A549 (cell line): ENCODE measurements at regions not wholly inside any gene's neighbourhood (a gene's known extent, or its start where the extent isn't known, plus 50 kb on each side); places are given as distances from the start of the nearest gene placed in this dataset.
"Not testable (repeated sequence)": the region's sequence is repeated elsewhere in the genome, so short reads cannot be mapped to it uniquely, and the experiment has no call there.

Source experiments
- ATAC-seq, 2 experiments: fragments of 200-7000 bp in 1 of 2; fragments of >200 bp in 1 of 2; cut with Nextera tagmentation in 1 of 2; cut with Tn5 transposase in 1 of 2; 3 replicates each; pipeline versions ENCODE4 v1.8.0 to v1.9.1; 2018 to 2020; ENCODE audit warnings: mild to moderate bottlenecking in 1 of 2, moderate library complexity in 1 of 2
- CTCF ChIA-PET: fragments of 300-600 bp; sonication (Branson Sonifier 250); formaldehyde crosslinking; extraction: SDS; loops from one replicate; lab custom pipeline; 2021; ENCODE audit warnings: antibody characterized with exemption, inconsistent platforms; lab: Yijun Ruan, JAX
- POLR2A ChIA-PET: fragments of 350-600 bp; formaldehyde crosslinking; extraction: SDS; loops from one replicate; lab custom pipeline; 2021; ENCODE audit warnings: antibody characterized with exemption, inconsistent platforms; lab: Yijun Ruan, JAX
- DNase-seq, 2 experiments: peaks; one replicate each; pipeline versions ENCODE4 v3.0.0 to v3.0.0-alpha.2; 2011 to 2016; ENCODE audit warnings: low read depth in 1 of 2, low spot score in 1 of 2
- FAIRE-seq: peaks from 2 replicates; lab custom pipeline; 2011; peaks lifted over from hg19 to GRCh38; lab: Jason Lieb, UNC
- H3K27ac ChIP-seq, 2 experiments: fragments of >200 bp; sonication (Bioruptor Twin); formaldehyde crosslinking; 3 replicates each; pipeline ENCODE4 v1.5.1; 2016 to 2017
- H3K4me1 ChIP-seq: fragments of >200 bp; sonication (Bioruptor Twin); formaldehyde crosslinking; 3 replicates; pipeline ENCODE4 v1.6.1; 2016
- H3K4me2 ChIP-seq: fragments of >200 bp; sonication (Bioruptor Twin); formaldehyde crosslinking; 3 replicates; pipeline ENCODE4 v1.6.1; 2016
- H3K4me3 ChIP-seq: fragments of >200 bp; sonication (Bioruptor Twin); formaldehyde crosslinking; 3 replicates; pipeline ENCODE4 v1.5.1; 2016
- H3K9me3 ChIP-seq: fragments of >200 bp; sonication (Bioruptor Twin); formaldehyde crosslinking; 3 replicates; pipeline ENCODE4 v1.6.1; 2016
- ATOH8 ChIP-seq: fragments of 250-450 bp; sonication (Bioruptor Pico); IDR thresholded peaks from 2 replicates; pipeline ENCODE4 v1.5.0; 2020; ENCODE audit warnings: low read depth, mild to moderate bottlenecking, moderate library complexity
- BCL3 ChIP-seq: fragments of >200 bp; sonication (Bioruptor Twin); formaldehyde crosslinking; IDR thresholded peaks from 3 replicates; pipeline ENCODE4 v1.6.1; 2016
- BHLHE40 ChIP-seq: IDR thresholded peaks from 2 replicates; pipeline ENCODE4 v1.6.1; 2012; ENCODE audit warnings: low read depth, low read length, inconsistent platforms
- CBX8 ChIP-seq: fragments of 200-600 bp; sonication (generic); IDR thresholded peaks from 2 replicates; pipeline ENCODE4 v1.6.1; 2016
- EHF ChIP-seq: fragments of 250-450 bp; sonication (Bioruptor Pico); IDR thresholded peaks from 2 replicates; pipeline ENCODE4 v1.5.0; 2020; ENCODE audit warnings: mild to moderate bottlenecking
- EHMT2 ChIP-seq: fragments of 200-600 bp; sonication (generic); IDR thresholded peaks from 2 replicates; pipeline ENCODE4 v1.6.1; 2016; ENCODE audit warnings: antibody characterized with exemption, low read depth, mild to moderate bottlenecking, moderate library complexity
- ELK1 ChIP-seq: fragments of 150-350 bp; IDR thresholded peaks from 2 replicates; pipeline ENCODE4 v1.6.1; 2014; ENCODE audit warnings: low read depth, mild to moderate bottlenecking, low read length
- ESRRA ChIP-seq: fragments of 150-350 bp; IDR thresholded peaks from 2 replicates; pipeline ENCODE4 v1.6.1; 2014; ENCODE audit warnings: mild to moderate bottlenecking, low read length, borderline replicate concordance
- GATA3 ChIP-seq: IDR thresholded peaks from 2 replicates; pipeline ENCODE4 v1.6.1; 2012; ENCODE audit warnings: borderline replicate concordance
- HDAC2 ChIP-seq: fragments of 200-600 bp; sonication (generic); IDR thresholded peaks from 2 replicates; pipeline ENCODE4 v1.6.1; 2016
- HES2 ChIP-seq: fragments of >200 bp; sonication (Bioruptor Twin); formaldehyde crosslinking; IDR thresholded peaks from 2 replicates; pipeline ENCODE4 v1.6.1; 2016
- HEYL ChIP-seq: fragments of 250-450 bp; sonication (Bioruptor Pico); IDR thresholded peaks from 2 replicates; pipeline ENCODE4 v1.8.0; 2021; ENCODE audit warnings: mild to moderate bottlenecking, moderate library complexity
- HOXA7 ChIP-seq: fragments of 250-450 bp; sonication (Bioruptor Pico); IDR thresholded peaks from 2 replicates; pipeline ENCODE4 v1.5.0; 2020; ENCODE audit warnings: mild to moderate bottlenecking, moderate library complexity
- HOXB5 ChIP-seq: fragments of 250-450 bp; sonication (Bioruptor Pico); IDR thresholded peaks from 2 replicates; pipeline ENCODE4 v1.5.0; 2020; ENCODE audit warnings: mild to moderate bottlenecking, moderate library complexity
- JUN ChIP-seq, 2 experiments: fragments of >200 bp; sonication (Bioruptor Twin); formaldehyde crosslinking; IDR thresholded peaks; 2 replicates in 1 of 2; 3 replicates in 1 of 2; pipeline ENCODE4 v1.6.1; 2016 to 2017
- KDM5A ChIP-seq: fragments of 200-600 bp; sonication (generic); IDR thresholded peaks from 2 replicates; pipeline ENCODE4 v1.6.1; 2016; ENCODE audit warnings: antibody characterized with exemption, mild to moderate bottlenecking
- MAX ChIP-seq: IDR thresholded peaks from 2 replicates; pipeline ENCODE4 v1.6.1; 2012
- NPAS2 ChIP-seq: fragments of 250-450 bp; sonication (Bioruptor Pico); IDR thresholded peaks from 2 replicates; pipeline ENCODE4 v1.8.0; 2022; ENCODE audit warnings: mild to moderate bottlenecking, moderate library complexity, borderline replicate concordance
- PBX3 ChIP-seq: IDR thresholded peaks from 2 replicates; pipeline ENCODE4 v1.6.1; 2012
- POLR2A ChIP-seq: IDR thresholded peaks from 2 replicates; pipeline ENCODE4 v1.6.1; 2012; ENCODE audit warnings: mild to moderate bottlenecking, low read length
- POLR2AphosphoS2 ChIP-seq: conservative IDR thresholded peaks from 2 replicates; pipeline ENCODE4 v1.6.1; 2012; ENCODE audit warnings: low read length, improper control_type of control experiment, inconsistent platforms
- RFX5 ChIP-seq: fragments of 450-650 bp; IDR thresholded peaks from 2 replicates; pipeline ENCODE4 v1.7.1; 2014; ENCODE audit warnings: antibody characterized with exemption, mild to moderate bottlenecking, moderate library complexity
- SMC3 ChIP-seq: fragments of >200 bp; sonication (Bioruptor Twin); formaldehyde crosslinking; IDR thresholded peaks from 3 replicates; pipeline ENCODE4 v1.6.1; 2018; ENCODE audit warnings: inconsistent platforms
- SREBF2 ChIP-seq: fragments of 450-650 bp; IDR thresholded peaks from 2 replicates; pipeline ENCODE4 v1.6.1; 2014; ENCODE audit warnings: mild to moderate bottlenecking, moderate library complexity
- TFCP2L1 ChIP-seq: fragments of 250-450 bp; sonication (Bioruptor Pico); IDR thresholded peaks from 2 replicates; pipeline ENCODE4 v1.5.0; 2021; ENCODE audit warnings: mild to moderate bottlenecking
- TP53 ChIP-seq: fragments of 250-450 bp; sonication (Bioruptor Pico); IDR thresholded peaks from 2 replicates; pipeline ENCODE4 v1.5.0; 2021; ENCODE audit warnings: mild to moderate bottlenecking, moderate library complexity
- USF2 ChIP-seq: fragments of 450-650 bp; IDR thresholded peaks from 2 replicates; pipeline ENCODE4 v1.6.1; 2014; ENCODE audit warnings: antibody characterized with exemption
- ZC3H11A ChIP-seq: fragments of 450-650 bp; IDR thresholded peaks from 2 replicates; pipeline ENCODE4 v1.6.1; 2014; ENCODE audit warnings: antibody characterized with exemption, mild to moderate bottlenecking
- ZNF302 ChIP-seq: fragments of 250-450 bp; sonication (Bioruptor Pico); IDR thresholded peaks from 2 replicates; pipeline ENCODE4 v1.9.0; 2021; ENCODE audit warnings: inconsistent platforms, mild to moderate bottlenecking, moderate library complexity
- ZSCAN20 ChIP-seq: fragments of 250-450 bp; sonication (Bioruptor Pico); IDR thresholded peaks from 2 replicates; pipeline ENCODE4 v1.8.0; 2022; ENCODE audit warnings: mild to moderate bottlenecking, moderate library complexity
- WGBS: methylation state at CpG from one replicate; pipeline ENCODE4 v1.1.6; 2017; ENCODE audit errors: missing lambda C conversion rate; 5-methylcytosine and 5-hydroxymethylcytosine counted together

GRCh38 chrX:470686-471085 is 84.0 kb upstream of the PPP2R3B start:
- POLR2A ChIA-PET = no interaction called here
- H3K4me3 ChIP-seq = no peak overlapping the region
- H3K27ac ChIP-seq = no peak overlapping the region
- H3K4me1 ChIP-seq = no peaks in the 10 kb centered on the region
- H3K4me2 ChIP-seq = no peak overlapping the region
- DNase-seq (no peak), ATAC-seq (no peak), FAIRE-seq (no peak)
- no peaks in the 10 kb centered on the region for H3K9me3 ChIP-seq
- 44% methylated on average over 12 of the region's 12 CpGs for WGBS
- CTCF ChIA-PET = no interaction called here
- TF ChIP-seq POLR2AphosphoS2 (no peak), NPAS2 (CRISPR knock-in tag) (no peak), EHMT2 (no peak), CBX8 (no peak), RFX5 (no peak), EHF (CRISPR knock-in tag) (no peak), USF2 (no peak), HOXA7 (CRISPR knock-in tag) (no peak), BCL3 (no peak), SREBF2 (no peak), GATA3 (no peak), HOXB5 (CRISPR knock-in tag) (no peak), TFCP2L1 (CRISPR knock-in tag) (no peak), MAX (no peak), ATOH8 (CRISPR knock-in tag) (no peak), ESRRA (no peak), ELK1 (no peak)
- TF ChIP-seq, all 56 proteins: peak for 0

GRCh38 chrX:471281-471680 is 84.6 kb upstream of the PPP2R3B start:
- ChIA-PET CTCF (no interaction called here), POLR2A (no interaction called here)
- H3K9me3 ChIP-seq = no peaks in the 10 kb centered on the region
- no peak overlapping the region for H3K4me2 ChIP-seq
- no peak overlapping the region for H3K4me3 ChIP-seq
- H3K27ac ChIP-seq = no peak overlapping the region
- no peak for ATAC-seq
- WGBS = 50% methylated on average over 9 of the region's 9 CpGs
- no peak for FAIRE-seq
- no peak for DNase-seq
- no peak for TF ChIP-seq PBX3
- TF ChIP-seq ATOH8 (CRISPR knock-in tag) = no peak
- no peak for TF ChIP-seq POLR2AphosphoS2
- no peak for TF ChIP-seq HES2
- no peak for TF ChIP-seq HEYL (CRISPR knock-in tag)
- TF ChIP-seq SREBF2 = no peak
- TF ChIP-seq JUN (IDR thresholded peaks at IDR 0.05) = no peak
- no peak for TF ChIP-seq ZC3H11A
- TF ChIP-seq ZSCAN20 (CRISPR knock-in tag) = no peak
- no peak for TF ChIP-seq TP53
- TF ChIP-seq HOXB5 (CRISPR knock-in tag) = no peak
- no peak for TF ChIP-seq POLR2A
- TF ChIP-seq SMC3 = no peak
- no peak for TF ChIP-seq GATA3
- no peak for TF ChIP-seq KDM5A
- TF ChIP-seq HDAC2 = no peak
- TF ChIP-seq EHF (CRISPR knock-in tag) = no peak
- TF ChIP-seq ZNF302 (CRISPR knock-in tag) = no peak
- TF ChIP-seq BHLHE40 = no peak
- no peaks in the 10 kb centered on the region for H3K4me1 ChIP-seq

- CTCF ChIA-PET, POLR2A ChIA-PET, H3K27ac ChIP-seq, ATAC-seq, H3K4me2 ChIP-seq, H3K4me3 ChIP-seq, H3K4me1 ChIP-seq, FAIRE-seq, DNase-seq, H3K9me3 ChIP-seq: not testable (repeated sequence)
- 64% methylated on average over 9 of the region's 9 CpGs for WGBS
Observed at GRCh38 chrX:472275-472674, 85.6 kb upstream of the PPP2R3B start.
